HCT116 (cell line): ENCODE measurements at regions not wholly inside any gene's neighbourhood (a gene's known extent, or its start where the extent isn't known, plus 50 kb on each side); places are given as distances from the start of the nearest gene placed in this dataset.

ENCODE experiments used
- ATAC-seq: fragments of 200-7000 bp; cut with Tn5 transposase; 2 replicates; pipeline ENCODE4 v1.9.1; 2020; ENCODE audit warnings: mild to moderate bottlenecking, moderate library complexity
- BruUV-seq: library from RNA; stranded (reverse); fragments of 400-500 nt; replicated peaks from 2 replicates; lab custom pipeline; 2021; lab: Mats Ljungman, UMichigan
- CTCF ChIA-PET: fragments of 300-600 bp; sonication (Branson Sonifier 250); formaldehyde crosslinking; loops from one replicate; lab custom pipeline; 2021; ENCODE audit warnings: antibody characterized with exemption; lab: Charles Lee
- POLR2A ChIA-PET: fragments of 300-600, 350-600 bp; sonication (Branson Sonifier 250); formaldehyde crosslinking; loops from one replicate; lab custom pipeline; 2021; ENCODE audit warnings: antibody characterized with exemption; lab: Charles Lee
- RAD21 ChIA-PET, 2 experiments: fragments of 300-600 bp; sonication (Branson Sonifier 250); formaldehyde crosslinking; loops; one replicate each; lab custom pipeline; 2023; ENCODE audit warnings: low total read pairs in 2 of 2; ENCODE audit not compliant: uncharacterized antibody in 2 of 2, unreplicated experiment in 2 of 2, low non-redundant PET in 1 of 2; lab: Charles Lee
- DNase-seq: peaks from one replicate; pipeline ENCODE4 v3.0.0-alpha.2; 2010; ENCODE audit warnings: low read depth, low spot score
- H2AFZ ChIP-seq: fragments of 200-600 bp; shearing (Covaris generic), sonication (generic); 2 replicates; pipeline ENCODE4 v1.6.1; 2017; ENCODE audit warnings: low read depth, mixed run types, mixed read lengths, antibody characterized with exemption, low read length; ENCODE audit not compliant: poor library complexity, severe bottlenecking
- H3K27ac ChIP-seq: 2 replicates; pipeline ENCODE4 v1.5.1; 2012; ENCODE audit warnings: low read depth, low read length
- H3K27me3 ChIP-seq: fragments of 200-600 bp; sonication (generic); 2 replicates; pipeline ENCODE4 v1.6.1; 2016; ENCODE audit warnings: mixed run types, low read length, mixed read lengths; ENCODE audit not compliant: insufficient read depth
- H3K36me3 ChIP-seq, 2 experiments: fragments of 200-500 bp in 1 of 2; fragments of 200-600 bp in 1 of 2; sonication (Bioruptor generic) in 1 of 2; sonication (generic) in 1 of 2; 2 replicates each; pipeline versions ENCODE4 v1.5.1 to v1.6.1; 2014 to 2016; ENCODE audit warnings: low read length in 2 of 2, inconsistent platforms in 1 of 2, mixed read lengths in 1 of 2, mixed run types in 1 of 2; ENCODE audit not compliant: insufficient read depth in 2 of 2, control insufficient read depth in 1 of 2
- H3K4me1 ChIP-seq, 2 experiments: fragments of 200-600 bp in 1 of 2; sonication (generic) in 1 of 2; 2 replicates each; pipeline versions ENCODE4 v1.5.1 to v1.6.1; 2012 to 2017; ENCODE audit warnings: low read length in 2 of 2, inconsistent platforms in 1 of 2, mild to moderate bottlenecking in 1 of 2, mixed read lengths in 1 of 2, mixed run types in 1 of 2, moderate library complexity in 1 of 2; ENCODE audit not compliant: insufficient read depth in 2 of 2, control insufficient read depth in 1 of 2
- H3K4me2 ChIP-seq: fragments of 200-600 bp; sonication (generic); 2 replicates; pipeline ENCODE4 v1.6.1; 2017; ENCODE audit warnings: mixed run types, low read length, mixed read lengths
- H3K4me3 ChIP-seq, 2 experiments: fragments of 200-600 bp in 1 of 2; sonication (generic) in 1 of 2; replicated peaks in 1 of 2; 2 replicates each; pipeline ENCODE4 v1.5.1; 2011 to 2016; ENCODE audit warnings: low read length in 2 of 2, control low read depth in 1 of 2, low read depth in 1 of 2, mild to moderate bottlenecking in 1 of 2, mixed read lengths in 1 of 2, mixed run types in 1 of 2
- H3K79me2 ChIP-seq: fragments of 200-600 bp; sonication (generic); 2 replicates; pipeline ENCODE4 v1.6.1; 2017; ENCODE audit warnings: mild to moderate bottlenecking, mixed run types, low read length, moderate library complexity, mixed read lengths; ENCODE audit not compliant: insufficient read depth
- H3K9ac ChIP-seq: fragments of 200-600 bp; sonication (generic); 2 replicates; pipeline ENCODE4 v1.6.1; 2016; ENCODE audit warnings: low read length, mixed read lengths
- H3K9me2 ChIP-seq: fragments of 200-600 bp; sonication (generic), shearing (Covaris generic); 2 replicates; pipeline ENCODE4 v1.6.1; 2017; ENCODE audit warnings: mixed run types, mild to moderate bottlenecking, moderate library complexity; ENCODE audit not compliant: insufficient read depth
- H3K9me3 ChIP-seq, 2 experiments: fragments of 200-500 bp in 1 of 2; fragments of 200-600 bp in 1 of 2; sonication (Bioruptor generic) in 1 of 2; sonication (generic) in 1 of 2; 2 replicates each; pipeline ENCODE4 v1.6.1; 2014 to 2017; ENCODE audit warnings: low read length in 2 of 2, mixed read lengths in 2 of 2, inconsistent platforms in 1 of 2, low read depth in 1 of 2, mild to moderate bottlenecking in 1 of 2, mixed run types in 1 of 2, moderate library complexity in 1 of 2; ENCODE audit not compliant: control insufficient read depth in 1 of 2, insufficient read depth in 1 of 2
- H4K20me1 ChIP-seq: fragments of 200-600 bp; sonication (generic), shearing (Covaris generic); 2 replicates; pipeline ENCODE4 v1.6.1; 2017; ENCODE audit warnings: mixed run types, mild to moderate bottlenecking, moderate library complexity; ENCODE audit not compliant: insufficient read depth
- CBX3 ChIP-seq: IDR thresholded peaks from 2 replicates; pipeline ENCODE4 v1.6.1; 2012; ENCODE audit warnings: low read depth
- EGR1 ChIP-seq: IDR thresholded peaks from 2 replicates; pipeline ENCODE4 v1.6.1; 2012; ENCODE audit warnings: low read depth
- EZH2 ChIP-seq: fragments of 200-600 bp; sonication (generic); IDR thresholded peaks from 2 replicates; pipeline ENCODE4 v1.6.1; 2017; ENCODE audit warnings: antibody characterized with exemption, mixed run types
- EZH2phosphoT487 ChIP-seq: fragments of 200-600 bp; IDR thresholded peaks from 2 replicates; pipeline ENCODE4 v1.6.1; 2018; ENCODE audit warnings: antibody characterized with exemption, borderline replicate concordance
- JUND ChIP-seq: IDR thresholded peaks from 2 replicates; pipeline ENCODE4 v1.6.1; 2012
- MAX ChIP-seq: IDR thresholded peaks from 2 replicates; pipeline ENCODE4 v1.6.1; 2012
- POLR2A ChIP-seq: IDR thresholded peaks from 2 replicates; pipeline ENCODE4 v1.7.0; 2011; ENCODE audit warnings: borderline replicate concordance; ENCODE audit not compliant: insufficient read depth, insufficient read length; ENCODE audit errors: extremely low read depth
- POLR2AphosphoS5 ChIP-seq: IDR thresholded peaks from 2 replicates; pipeline ENCODE4 v1.6.1; 2011; ENCODE audit warnings: mild to moderate bottlenecking, low read depth, low read length, moderate library complexity
- RAD21 ChIP-seq: IDR thresholded peaks from 2 replicates; pipeline ENCODE4 v1.6.1; 2012; ENCODE audit warnings: low read depth, mild to moderate bottlenecking
- REST ChIP-seq: IDR thresholded peaks from 2 replicates; pipeline ENCODE4 v1.6.1; 2012; ENCODE audit warnings: low read depth
- SIN3A ChIP-seq: IDR thresholded peaks from 2 replicates; pipeline ENCODE4 v1.6.1; 2012; ENCODE audit warnings: low read depth
- SP1 ChIP-seq: IDR thresholded peaks from 2 replicates; pipeline ENCODE4 v1.6.1; 2012; ENCODE audit warnings: low read depth
- SRF ChIP-seq: IDR thresholded peaks from 2 replicates; pipeline ENCODE4 v1.6.1; 2012; ENCODE audit warnings: low read depth
- TCF7L2 ChIP-seq: IDR thresholded peaks from 2 replicates; pipeline ENCODE4 v1.7.0; 2011; ENCODE audit warnings: borderline replicate concordance, inconsistent platforms; ENCODE audit not compliant: insufficient read depth, insufficient read length; ENCODE audit errors: extremely low read depth
- ZBTB33 ChIP-seq: IDR thresholded peaks from 2 replicates; pipeline ENCODE4 v1.6.1; 2011; ENCODE audit warnings: mild to moderate bottlenecking, low read length, moderate library complexity; ENCODE audit not compliant: insufficient replicate concordance; ENCODE audit errors: extremely low read depth
- ZFX ChIP-seq: fragments of 450-650 bp; IDR thresholded peaks from 2 replicates; pipeline ENCODE4 v1.6.1; 2017
- ZNF274 ChIP-seq: fragments of 200-500 bp; sonication (Bioruptor generic); IDR thresholded peaks from 2 replicates; pipeline ENCODE4 v1.6.1; 2014; ENCODE audit warnings: mild to moderate bottlenecking, low read depth, low read length, inconsistent platforms
- intact Hi-C: fragments of 100-400 bp; cut with micrococcal nuclease; formaldehyde crosslinking; loops from 2 replicates; pipeline ENCODE4 v1.10.0; 2022
- TF ChIP-seq, protein P1 (sequence below), 3 experiments: fragments of 200-600 bp in 1 of 3; sonication (generic) in 1 of 3; IDR thresholded peaks in 2 of 3; conservative IDR thresholded peaks in 1 of 3; 2 replicates each; pipeline ENCODE4 v1.5.1; 2012 to 2017; ENCODE audit warnings: low read depth in 2 of 3, low read length in 2 of 3, antibody characterized with exemption in 1 of 3, borderline replicate concordance in 1 of 3, control low read depth in 1 of 3, mild to moderate bottlenecking in 1 of 3, mixed read lengths in 1 of 3, mixed run types in 1 of 3, moderate library complexity in 1 of 3; ENCODE audit not compliant: insufficient read depth in 1 of 3

DNA sequence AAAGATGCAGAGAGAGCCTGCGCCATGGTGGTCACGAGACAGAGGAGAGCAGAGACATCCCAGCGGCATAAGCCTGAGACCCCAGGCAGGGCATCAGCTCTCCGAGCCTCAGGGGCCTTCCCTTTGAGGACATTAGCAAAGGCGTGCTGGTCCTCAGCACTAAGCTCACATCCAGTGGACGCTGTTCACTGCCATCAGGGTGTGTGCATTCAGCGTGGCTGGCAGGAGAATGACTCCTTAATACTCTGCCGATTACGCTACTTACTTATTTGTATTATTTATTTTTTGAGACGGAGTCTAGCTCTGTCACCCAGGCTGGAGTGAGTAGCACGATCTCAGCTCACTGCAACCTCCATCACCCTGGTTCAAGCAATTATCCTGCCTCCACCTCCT, 290.2 kb downstream of the KLF6 start:
- no peak overlapping the region for H3K4me3 ChIP-seq
- TF ChIP-seq ZBTB33 (no peak), RAD21 (no peak), EGR1 (no peak), JUND (no peak), SIN3A (no peak), CBX3 (no peak), EZH2phosphoT487 (no peak), ZNF274 (no peak), REST (no peak), SRF (no peak), POLR2AphosphoS5 (no peak), SP1 (no peak), EZH2 (no peak), ZFX (no peak), POLR2A (no peak), TCF7L2 (no peak), MAX (no peak)
- TF ChIP-seq, protein P1, sequence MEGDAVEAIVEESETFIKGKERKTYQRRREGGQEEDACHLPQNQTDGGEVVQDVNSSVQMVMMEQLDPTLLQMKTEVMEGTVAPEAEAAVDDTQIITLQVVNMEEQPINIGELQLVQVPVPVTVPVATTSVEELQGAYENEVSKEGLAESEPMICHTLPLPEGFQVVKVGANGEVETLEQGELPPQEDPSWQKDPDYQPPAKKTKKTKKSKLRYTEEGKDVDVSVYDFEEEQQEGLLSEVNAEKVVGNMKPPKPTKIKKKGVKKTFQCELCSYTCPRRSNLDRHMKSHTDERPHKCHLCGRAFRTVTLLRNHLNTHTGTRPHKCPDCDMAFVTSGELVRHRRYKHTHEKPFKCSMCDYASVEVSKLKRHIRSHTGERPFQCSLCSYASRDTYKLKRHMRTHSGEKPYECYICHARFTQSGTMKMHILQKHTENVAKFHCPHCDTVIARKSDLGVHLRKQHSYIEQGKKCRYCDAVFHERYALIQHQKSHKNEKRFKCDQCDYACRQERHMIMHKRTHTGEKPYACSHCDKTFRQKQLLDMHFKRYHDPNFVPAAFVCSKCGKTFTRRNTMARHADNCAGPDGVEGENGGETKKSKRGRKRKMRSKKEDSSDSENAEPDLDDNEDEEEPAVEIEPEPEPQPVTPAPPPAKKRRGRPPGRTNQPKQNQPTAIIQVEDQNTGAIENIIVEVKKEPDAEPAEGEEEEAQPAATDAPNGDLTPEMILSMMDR (IDR thresholded peaks at IDR 0.05 in 2 of 3, conservative IDR thresholded peaks at IDR 0.05 in 1 of 3; ENCODE audit: borderline replicate concordance in 1 of 3, insufficient read depth in 1 of 3, low read depth in 2 of 3, low read length in 2 of 3): no peak
- H3K9me3 ChIP-seq: no peaks in the 10 kb centered on the region
- H3K4me1 ChIP-seq: no peaks in the 10 kb centered on the region
- BruUV-seq: no TSS peak
- H3K27ac ChIP-seq: no peak overlapping the region
- intact Hi-C loops: no loop called here
- H3K9ac ChIP-seq: no peak overlapping the region
- ATAC-seq (no peak), DNase-seq (no peak)
- ChIA-PET CTCF (no interaction called here), POLR2A (no interaction called here), RAD21 (no interaction called here)
- no peak overlapping the region for H3K4me2 ChIP-seq
- H3K27me3 ChIP-seq: peaks cover 7% of the 10 kb centered on the region; the same call in 1 of the 2 replicates
- no peaks in the 10 kb centered on the region for H4K20me1 ChIP-seq
- H3K36me3 ChIP-seq: no peaks in the 10 kb centered on the region
- H2AFZ ChIP-seq: no peak overlapping the region
- H3K79me2 ChIP-seq: no peaks in the 10 kb centered on the region
- no peaks in the 10 kb centered on the region for H3K9me2 ChIP-seq
